Body of pancreas (tissue), 4 donors: ENCODE measurements at regions not wholly inside any gene's neighbourhood (a gene's known extent, or its start where the extent isn't known, plus 50 kb on each side); places are given as distances from the start of the nearest gene placed in this dataset.

Experiments
- ATAC-seq: fragments of 150-250 bp; one replicate; pipeline ENCODE4 v1.9.1; 2016
- DNase-seq, 4 donors: peaks; one replicate each; pipeline ENCODE4 v3.0.0-alpha.2; 2019
- H3K27ac ChIP-seq, 4 donors: fragments of 200-600 bp; sonication (generic); 1 replicate in 3 of 4; 2 replicates in 1 of 4; pipeline versions ENCODE4 v1.5.1 to v1.6.1; 2016 to 2019; ENCODE audit warnings: mild to moderate bottlenecking in 1 of 4, mixed read lengths in 1 of 4, moderate library complexity in 1 of 4
- H3K27me3 ChIP-seq, 2 donors: fragments of 200-600 bp; sonication (generic); one replicate each; pipeline ENCODE4 v1.6.0; 2016; ENCODE audit warnings: mild to moderate bottlenecking in 1 of 2
- H3K36me3 ChIP-seq, 2 donors: fragments of 200-600 bp; sonication (generic); replicated peaks in 1 of 2; 2 replicates each; pipeline ENCODE4 v1.5.1; 2016; ENCODE audit warnings: low read depth in 2 of 2; ENCODE audit not compliant: insufficient read depth in 1 of 2
- H3K4me1 ChIP-seq: fragments of 200-600 bp; sonication (generic); one replicate; pipeline ENCODE4 v1.6.0; 2016
- H3K4me3 ChIP-seq, 2 donors: fragments of 200-600 bp; sonication (generic); 1 replicate in 1 of 2; 2 replicates in 1 of 2; pipeline ENCODE4 v1.5.1; 2016 to 2019
- H3K9me3 ChIP-seq, 3 donors: fragments of 200-600 bp; sonication (generic); 1 replicate in 2 of 3; 2 replicates in 1 of 3; pipeline ENCODE4 v1.5.1; 2016
- CTCF ChIP-seq, 7 experiments: fragments of 450-650 bp in 4 of 7; fragments of 200-600 bp in 3 of 7; sonication (generic) in 3 of 7; IDR thresholded peaks; one replicate each; pipeline ENCODE4 v1.5.1; 2016 to 2019; ENCODE audit warnings: antibody characterized with exemption in 7 of 7
- POLR2A ChIP-seq, 3 donors: fragments of 450-650 bp; IDR thresholded peaks; one replicate each; pipeline ENCODE4 v1.6.1; 2016; ENCODE audit warnings: antibody characterized with exemption in 3 of 3, mild to moderate bottlenecking in 2 of 3
- WGBS, 2 donors: methylation state at CpG; one replicate each; pipeline ENCODE4 v1.1.5; 2017; 5-methylcytosine and 5-hydroxymethylcytosine counted together
- intact Hi-C: fragments of 100-400 bp; cut with DNase I; formaldehyde crosslinking; loops from one replicate; pipeline ENCODE4 v1.15.1; 2023

GRCh38 chr9:103471241-103471640, 476.1 kb downstream of the CYLC2 start:
- Histone ChIP-seq H3K27ac (no peak overlapping the region), H3K36me3 (no peaks in the 10 kb centered on the region), H3K4me3 (no peak overlapping the region), H3K27me3 (no peaks in the 10 kb centered on the region), H3K4me1 (no peaks in the 10 kb centered on the region), H3K9me3 (no peaks in the 10 kb centered on the region)
- intact Hi-C loops: no loop called here
- TF ChIP-seq CTCF (IDR thresholded peaks at IDR 0.05): no peak
- no peak for TF ChIP-seq POLR2A (IDR thresholded peaks at IDR 0.05)
- WGBS, 2 donors: 58 to 63% methylated on average over 5 of the region's 5 CpGs
- no peak for ATAC-seq
- DNase-seq: no peak

GRCh38 chr9:103474156-103474555, 479.0 kb downstream of the CYLC2 start:
- no peak for DNase-seq
- Histone ChIP-seq H3K27me3 (no peaks in the 10 kb centered on the region), H3K4me1 (no peaks in the 10 kb centered on the region), H3K4me3 (no peak overlapping the region), H3K9me3 (no peaks in the 10 kb centered on the region), H3K27ac (no peak overlapping the region), H3K36me3 (no peaks in the 10 kb centered on the region)
- TF ChIP-seq CTCF (IDR thresholded peaks at IDR 0.05): no peak
- TF ChIP-seq POLR2A (IDR thresholded peaks at IDR 0.05): no peak
- no peak for ATAC-seq
- intact Hi-C loops: no loop called here
- WGBS, 2 donors: 60 to 70% methylated on average over 1 of the region's 1 CpG

- no peaks in the 10 kb centered on the region for H3K27me3 ChIP-seq
- H3K9me3 ChIP-seq: no peaks in the 10 kb centered on the region
- 78 to 83% methylated on average over 22 to 29 of the region's 29 CpGs for WGBS, 2 donors
- DNase-seq (no peak), ATAC-seq (no peak)
- intact Hi-C loops: no loop called here
- no peak overlapping the region for H3K27ac ChIP-seq
- TF ChIP-seq POLR2A (IDR thresholded peaks at IDR 0.05) (no peak), CTCF (IDR thresholded peaks at IDR 0.05) (no peak)
- no peaks in the 10 kb centered on the region for H3K36me3 ChIP-seq
- H3K4me3 ChIP-seq: no peak overlapping the region
- no peaks in the 10 kb centered on the region for H3K4me1 ChIP-seq
Measured at GRCh38 chr9:103483471-103484096, 488.5 kb downstream of the CYLC2 start.

GRCh38 chr9:103485138-103485537, 490.0 kb downstream of the CYLC2 start:
- no peaks in the 10 kb centered on the region for H3K4me1 ChIP-seq
- no peak for DNase-seq
- H3K36me3 ChIP-seq: no peaks in the 10 kb centered on the region
- no peak overlapping the region for H3K4me3 ChIP-seq
- no peaks in the 10 kb centered on the region for H3K9me3 ChIP-seq
- no peak overlapping the region for H3K27ac ChIP-seq
- 27 to 34% methylated on average over 3 of the region's 3 CpGs for WGBS, 2 donors
- no peaks in the 10 kb centered on the region for H3K27me3 ChIP-seq
- no peak for ATAC-seq
- intact Hi-C loops: no loop called here
- TF ChIP-seq POLR2A (IDR thresholded peaks at IDR 0.05) (no peak), CTCF (IDR thresholded peaks at IDR 0.05) (no peak)

- Histone ChIP-seq H3K27me3 (no peaks in the 10 kb centered on the region), H3K4me1 (no peaks in the 10 kb centered on the region), H3K27ac (no peak overlapping the region), H3K36me3 (no peaks in the 10 kb centered on the region), H3K9me3 (no peaks in the 10 kb centered on the region), H3K4me3 (no peak overlapping the region)
- intact Hi-C loops: no loop called here
- no peak for DNase-seq
- no peak for ATAC-seq
- WGBS, 2 donors: 84 to 93% methylated on average over 7 to 9 of the region's 9 CpGs
- TF ChIP-seq CTCF (IDR thresholded peaks at IDR 0.05) (no peak), POLR2A (IDR thresholded peaks at IDR 0.05) (no peak)
Measured at GRCh38 chr9:103514767-103515166, 519.6 kb downstream of the CYLC2 start.
